Omental fat pad (tissue), 3 donors: ENCODE measurements at regions not wholly inside any gene's neighbourhood (a gene's known extent, or its start where the extent isn't known, plus 50 kb on each side); places are given as distances from the start of the nearest gene placed in this dataset.

Experiments
- ATAC-seq: fragments of 150-250 bp; one replicate; pipeline ENCODE4 v1.9.1; 2016; ENCODE audit warnings: mild to moderate bottlenecking, moderate library complexity; ENCODE audit not compliant: low FRiP score
- DNase-seq: peaks from one replicate; pipeline ENCODE4 v3.0.0-alpha.2; 2019; ENCODE audit warnings: low spot score
- CTCF ChIP-seq, 3 donors: fragments of 450-650 bp; IDR thresholded peaks; one replicate each; pipeline ENCODE4 v1.5.1; 2016 to 2017; ENCODE audit warnings: antibody characterized with exemption in 3 of 3, mild to moderate bottlenecking in 3 of 3, moderate library complexity in 2 of 3

DNA sequence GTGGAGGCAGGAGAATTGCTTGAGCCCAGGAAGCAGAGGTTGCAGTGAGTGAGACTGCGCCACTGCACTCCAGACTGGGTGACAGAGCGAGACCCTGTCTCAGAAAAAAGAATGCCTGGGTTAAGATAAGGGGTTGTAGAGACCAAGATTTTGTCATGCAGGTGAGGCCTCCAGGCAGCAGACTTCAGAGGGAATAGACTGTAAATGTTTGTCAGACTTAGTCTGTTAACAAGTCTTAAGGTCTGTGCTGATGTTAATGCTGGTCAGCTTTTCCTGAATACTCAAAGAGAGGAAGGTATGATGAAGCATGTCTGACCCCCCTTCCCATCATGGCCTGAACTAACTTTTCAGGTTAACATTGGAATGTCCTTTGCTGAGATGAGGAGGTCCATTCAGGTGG lies 83.0 kb upstream of the FUT8 start:
- ATAC-seq (no peak), DNase-seq (no peak)

DNA sequence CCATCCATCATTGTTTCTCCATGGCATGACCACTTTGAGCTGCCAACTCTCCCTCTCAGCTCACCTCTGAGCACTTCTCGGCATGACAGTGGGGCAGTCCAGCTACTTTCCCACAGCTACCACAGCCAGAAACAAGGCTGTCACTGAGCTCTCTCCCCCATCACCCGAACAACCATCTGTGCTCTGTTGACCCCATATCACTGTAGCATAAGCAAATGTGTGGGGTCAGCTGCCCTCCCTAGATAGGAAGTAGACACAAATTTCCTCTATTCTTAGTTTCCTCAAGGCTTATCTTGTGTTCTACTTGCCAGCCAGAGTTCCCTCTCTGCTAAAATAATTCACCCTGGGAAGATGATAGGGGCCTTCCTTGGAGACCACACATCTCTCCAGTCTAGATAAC lies 82.6 kb upstream of the FUT8 start:
- no peak for DNase-seq
- no peak for TF ChIP-seq CTCF (IDR thresholded peaks at IDR 0.05)
- no peak for ATAC-seq

More for the DNA sequence above, 83.0 kb upstream of the FUT8 start:
- TF ChIP-seq CTCF (IDR thresholded peaks at IDR 0.05): no peak

DNA sequence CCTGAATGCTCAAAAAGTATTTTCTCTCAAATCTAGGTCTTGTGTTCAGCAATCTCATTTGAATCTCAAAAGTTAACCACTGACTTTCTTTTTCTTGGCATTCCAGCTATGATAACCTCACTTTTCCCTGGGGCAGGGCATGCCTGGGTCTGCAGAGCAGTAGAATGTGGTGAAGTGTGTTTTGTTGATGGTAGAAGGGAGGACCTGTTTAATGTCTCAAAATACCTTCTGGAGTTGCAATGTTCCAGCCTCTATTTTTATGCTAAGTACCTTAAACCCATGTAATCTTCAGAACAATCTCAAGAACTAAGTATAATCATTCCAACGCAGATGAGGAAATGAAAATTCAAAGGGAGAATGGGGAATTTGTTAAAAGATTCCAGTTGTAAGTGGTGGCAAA lies 82.1 kb upstream of the FUT8 start:
- no peak for DNase-seq
- TF ChIP-seq CTCF (IDR thresholded peaks at IDR 0.05): no peak

GRCh38 chr14:65331652-65332051 lies 80.9 kb upstream of the FUT8 start:
- TF ChIP-seq CTCF (IDR thresholded peaks at IDR 0.05): no peak
- DNase-seq: no peak
- no peak for ATAC-seq

More for the DNA sequence above, 82.1 kb upstream of the FUT8 start:
- no peak for ATAC-seq

- ATAC-seq (no peak), DNase-seq (no peak)
- TF ChIP-seq CTCF (IDR thresholded peaks at IDR 0.05): no peak
Measured at GRCh38 chr14:65332141-65332871, 80.2 kb upstream of the FUT8 start.

DNA sequence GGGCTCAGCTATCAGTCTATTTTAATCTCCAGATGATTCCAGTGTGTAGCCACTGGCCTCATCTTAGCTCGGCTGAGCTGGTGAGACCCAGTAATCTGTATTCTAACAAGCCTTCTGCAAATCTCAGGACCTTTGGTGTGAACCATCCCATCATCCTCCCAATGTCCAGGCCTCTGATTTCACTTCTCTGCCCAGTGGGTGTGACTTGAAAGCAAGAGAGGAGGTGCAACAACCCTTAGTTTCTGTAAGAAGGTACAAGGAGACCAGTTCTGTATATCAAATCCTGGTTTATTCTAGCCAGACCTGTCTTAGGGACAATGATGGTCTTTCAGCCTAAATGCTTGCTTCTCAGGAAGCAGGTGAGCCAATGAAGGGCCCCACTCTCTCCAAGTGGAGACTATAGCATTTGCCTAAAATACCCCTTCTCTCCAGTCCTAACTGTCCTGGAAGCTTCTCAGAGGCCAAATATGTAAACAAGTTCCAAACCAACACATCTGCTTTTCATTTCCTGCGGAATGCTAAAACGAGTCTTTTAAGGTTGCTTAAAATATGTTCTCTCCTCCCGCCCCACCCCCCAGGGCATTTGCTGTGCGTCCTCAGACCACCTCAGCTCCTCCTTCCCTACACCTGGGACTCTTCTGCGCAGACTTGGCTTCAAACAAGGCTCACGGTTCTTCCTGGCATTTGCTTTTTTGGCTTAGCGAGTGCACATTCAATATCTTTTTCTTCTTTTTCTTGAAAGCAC lies 78.4 kb upstream of the FUT8 start:
- DNase-seq (no peak), ATAC-seq (peak; percentile 28)
- TF ChIP-seq CTCF (IDR thresholded peaks at IDR 0.05): no peak
